ENCODE measurements at regions not wholly inside any gene's neighbourhood (a gene's known extent, or its start where the extent isn't known, plus 50 kb on each side); places are given as distances from the start of the nearest gene placed in this dataset.
"Not testable (repeated sequence)": the region's sequence is repeated elsewhere in the genome, so short reads cannot be mapped to it uniquely, and the experiment has no call there.

- intact Hi-C loops (cut with micrococcal nuclease), result no loop called here
- no peaks in the 10 kb centered on the region for H3K36me3 ChIP-seq (ENCODE audit: control insufficient read depth in 2 of 3, insufficient read depth in 3 of 3, low read length in 3 of 3)
- no peaks in the 10 kb centered on the region for H3K9me3 ChIP-seq (ENCODE audit: control insufficient read depth in 2 of 3, low read length in 3 of 3)
- Mint-ChIP-seq H3K4me3 (no peak overlapping the region), H3K27ac (no peak overlapping the region), H3K9me3 (peaks cover 0 to 1% (median 0%) of the 10 kb centered on the region in 11 donors), H3K4me1 (no peaks in the 10 kb centered on the region), H3K27me3 (peaks cover 0 to 3% (median 0%) of the 10 kb centered on the region in 5 donors), H3K36me3 (no peaks in the 10 kb centered on the region)
- H3K27ac ChIP-seq (ENCODE audit: low read depth, low read length), result no peak overlapping the region
- no peaks in the 10 kb centered on the region for H3K4me1 ChIP-seq (ENCODE audit: control insufficient read depth in 2 of 2, insufficient read depth in 2 of 2, low read length in 2 of 2)
- DNase-seq, result no peak
- POLR2A ChIA-PET, result no interaction called here
- no peak for ATAC-seq
- no peaks in the 10 kb centered on the region for H3K27me3 ChIP-seq (ENCODE audit: control insufficient read depth in 2 of 2, insufficient read depth in 2 of 2, low read length in 2 of 2)
- H3K4me3 ChIP-seq (ENCODE audit: low read length), result no peak overlapping the region
- CTCF ChIA-PET, result no interaction called here
These were observed 491.7 kb upstream of the PIK3R1 start for GRCh38 chr5:67723873-67724272.

- CTCF ChIA-PET; H3K27me3 Mint-ChIP-seq; H3K4me1 Mint-ChIP-seq; H3K27me3 ChIP-seq (ENCODE audit: control insufficient read depth in 2 of 2, insufficient read depth in 2 of 2, low read length in 2 of 2); ATAC-seq; intact Hi-C loops (cut with micrococcal nuclease); H3K4me3 ChIP-seq (ENCODE audit: low read length); H3K9me3 ChIP-seq (ENCODE audit: control insufficient read depth in 2 of 3, low read length in 3 of 3); POLR2A ChIA-PET; H3K36me3 Mint-ChIP-seq; H3K4me3 Mint-ChIP-seq; H3K36me3 ChIP-seq (ENCODE audit: control insufficient read depth in 2 of 3, insufficient read depth in 3 of 3, low read length in 3 of 3); H3K9me3 Mint-ChIP-seq; H3K27ac Mint-ChIP-seq; H3K27ac ChIP-seq (ENCODE audit: low read depth, low read length); H3K4me1 ChIP-seq (ENCODE audit: control insufficient read depth in 2 of 2, insufficient read depth in 2 of 2, low read length in 2 of 2); DNase-seq: not testable (repeated sequence)
These were observed 493.0 kb upstream of the PIK3R1 start for GRCh38 chr5:67722582-67722981.

GRCh38 chr5:67720162-67720772 is 495.3 kb upstream of the PIK3R1 start:
- CTCF ChIA-PET, result no interaction called here
- Mint-ChIP-seq H3K9me3 (peaks cover 0 to 1% (median 0%) of the 10 kb centered on the region in 11 donors), H3K27ac (no peak overlapping the region), H3K4me1 (no peaks in the 10 kb centered on the region), H3K36me3 (no peaks in the 10 kb centered on the region), H3K27me3 (no peaks in the 10 kb centered on the region), H3K4me3 (no peak overlapping the region)
- H3K4me3 ChIP-seq (ENCODE audit: low read length), result no peak overlapping the region
- H3K9me3 ChIP-seq (ENCODE audit: control insufficient read depth in 2 of 3, low read length in 3 of 3), result no peaks in the 10 kb centered on the region
- H3K27me3 ChIP-seq (ENCODE audit: control insufficient read depth in 2 of 2, insufficient read depth in 2 of 2, low read length in 2 of 2), result no peaks in the 10 kb centered on the region
- POLR2A ChIA-PET, result no interaction called here
- no peaks in the 10 kb centered on the region for H3K36me3 ChIP-seq (ENCODE audit: control insufficient read depth in 2 of 3, insufficient read depth in 3 of 3, low read length in 3 of 3)
- ATAC-seq (no peak), DNase-seq (no peak)
- H3K4me1 ChIP-seq (ENCODE audit: control insufficient read depth in 2 of 2, insufficient read depth in 2 of 2, low read length in 2 of 2), result no peaks in the 10 kb centered on the region
- intact Hi-C loops (cut with micrococcal nuclease), result no loop called here
- no peak overlapping the region for H3K27ac ChIP-seq (ENCODE audit: low read depth, low read length)

GRCh38 chr5:67702008-67702407 is 505.4 kb upstream of the CD180 start:
- Mint-ChIP-seq H3K4me1 (peaks cover 0 to 1% (median 0%) of the 10 kb centered on the region in 7 donors), H3K4me3 (no peak overlapping the region), H3K9me3 (peaks cover 7 to 29% (median 13%) of the 10 kb centered on the region in 11 donors), H3K36me3 (peaks cover 0 to 10% (median 6%) of the 10 kb centered on the region in 5 donors), H3K27ac (no peak overlapping the region), H3K27me3 (peaks cover 0 to 12% (median 8%) of the 10 kb centered on the region in 5 donors)
- DNase-seq (no peak), ATAC-seq (no peak)
- no peak overlapping the region for H3K4me3 ChIP-seq (ENCODE audit: low read length)
- no peaks in the 10 kb centered on the region for H3K36me3 ChIP-seq (ENCODE audit: control insufficient read depth in 2 of 3, insufficient read depth in 3 of 3, low read length in 3 of 3)
- H3K9me3 ChIP-seq (ENCODE audit: control insufficient read depth in 2 of 3, low read length in 3 of 3), result no peaks in the 10 kb centered on the region
- H3K4me1 ChIP-seq (ENCODE audit: control insufficient read depth in 2 of 2, insufficient read depth in 2 of 2, low read length in 2 of 2), result no peaks in the 10 kb centered on the region
- H3K27ac ChIP-seq (ENCODE audit: low read depth, low read length), result no peak overlapping the region
- intact Hi-C loops (cut with micrococcal nuclease), result no loop called here
- ChIA-PET POLR2A (no interaction called here), CTCF (no interaction called here)
- H3K27me3 ChIP-seq (ENCODE audit: control insufficient read depth in 2 of 2, insufficient read depth in 2 of 2, low read length in 2 of 2), result no peaks in the 10 kb centered on the region

- Mint-ChIP-seq H3K36me3 (peaks cover 0 to 10% (median 4%) of the 10 kb centered on the region in 5 donors), H3K9me3 (peaks cover 5 to 20% (median 11%) of the 10 kb centered on the region in 11 donors), H3K27me3 (peaks cover 0 to 12% (median 8%) of the 10 kb centered on the region in 5 donors), H3K4me3 (no peak overlapping the region), H3K27ac (no peak overlapping the region), H3K4me1 (peaks cover 0 to 1% (median 0%) of the 10 kb centered on the region in 7 donors)
- Histone ChIP-seq H3K4me1 (ENCODE audit: control insufficient read depth in 2 of 2, insufficient read depth in 2 of 2, low read length in 2 of 2) (no peaks in the 10 kb centered on the region), H3K4me3 (ENCODE audit: low read length) (no peak overlapping the region), H3K9me3 (ENCODE audit: control insufficient read depth in 2 of 3, low read length in 3 of 3) (no peaks in the 10 kb centered on the region), H3K27ac (ENCODE audit: low read depth, low read length) (no peak overlapping the region), H3K27me3 (ENCODE audit: control insufficient read depth in 2 of 2, insufficient read depth in 2 of 2, low read length in 2 of 2) (no peaks in the 10 kb centered on the region), H3K36me3 (ENCODE audit: control insufficient read depth in 2 of 3, insufficient read depth in 3 of 3, low read length in 3 of 3) (no peaks in the 10 kb centered on the region)
- DNase-seq (no peak), ATAC-seq (no peak)
- intact Hi-C loops (cut with micrococcal nuclease), result no loop called here
- ChIA-PET POLR2A (no interaction called here), CTCF (no interaction called here)
These were observed 503.0 kb upstream of the CD180 start for GRCh38 chr5:67699560-67699959.

- DNase-seq, result no peak
- Histone ChIP-seq H3K4me1 (ENCODE audit: control insufficient read depth in 2 of 2, insufficient read depth in 2 of 2, low read length in 2 of 2) (no peaks in the 10 kb centered on the region), H3K9me3 (ENCODE audit: control insufficient read depth in 2 of 3, low read length in 3 of 3) (no peaks in the 10 kb centered on the region), H3K4me3 (ENCODE audit: low read length) (no peak overlapping the region), H3K27me3 (ENCODE audit: control insufficient read depth in 2 of 2, insufficient read depth in 2 of 2, low read length in 2 of 2) (no peaks in the 10 kb centered on the region), H3K27ac (ENCODE audit: low read depth, low read length) (no peak overlapping the region), H3K36me3 (ENCODE audit: control insufficient read depth in 2 of 3, insufficient read depth in 3 of 3, low read length in 3 of 3) (no peaks in the 10 kb centered on the region)
- CTCF ChIA-PET, result no interaction called here
- no peak for ATAC-seq
- POLR2A ChIA-PET, result no interaction called here
- intact Hi-C loops (cut with micrococcal nuclease), result no loop called here
- peaks cover 0 to 1% (median 0%) of the 10 kb centered on the region in 7 donors for H3K4me1 Mint-ChIP-seq
- H3K27me3 Mint-ChIP-seq, result peaks cover 0 to 5% (median 0%) of the 10 kb centered on the region in 5 donors
- no peaks in the 10 kb centered on the region for H3K36me3 Mint-ChIP-seq
- no peak overlapping the region for H3K27ac Mint-ChIP-seq
- H3K4me3 Mint-ChIP-seq, result no peak overlapping the region
- H3K9me3 Mint-ChIP-seq, result peaks cover 0 to 4% (median 0%) of the 10 kb centered on the region in 11 donors
These were observed 499.8 kb upstream of the CD180 start for GRCh38 chr5:67696446-67696845.

- peaks cover 0 to 5% (median 0%) of the 10 kb centered on the region in 5 donors for H3K27me3 Mint-ChIP-seq
- Histone ChIP-seq H3K27ac (ENCODE audit: low read depth, low read length) (no peak overlapping the region), H3K4me3 (ENCODE audit: low read length) (no peak overlapping the region), H3K27me3 (ENCODE audit: control insufficient read depth in 2 of 2, insufficient read depth in 2 of 2, low read length in 2 of 2) (no peaks in the 10 kb centered on the region), H3K9me3 (ENCODE audit: control insufficient read depth in 2 of 3, low read length in 3 of 3) (no peaks in the 10 kb centered on the region), H3K4me1 (ENCODE audit: control insufficient read depth in 2 of 2, insufficient read depth in 2 of 2, low read length in 2 of 2) (no peaks in the 10 kb centered on the region), H3K36me3 (ENCODE audit: control insufficient read depth in 2 of 3, insufficient read depth in 3 of 3, low read length in 3 of 3) (no peaks in the 10 kb centered on the region)
- ChIA-PET CTCF (no interaction called here), POLR2A (no interaction called here)
- intact Hi-C loops (cut with micrococcal nuclease), result no loop called here
- ATAC-seq (no peak), DNase-seq (no peak)
- H3K27ac Mint-ChIP-seq, result no peak overlapping the region
- H3K4me3 Mint-ChIP-seq, result no peak overlapping the region
- H3K9me3 Mint-ChIP-seq, result peaks cover 0 to 2% (median 0%) of the 10 kb centered on the region in 11 donors
- peaks cover 0 to 1% (median 0%) of the 10 kb centered on the region in 7 donors for H3K4me1 Mint-ChIP-seq
- H3K36me3 Mint-ChIP-seq, result no peaks in the 10 kb centered on the region
These were observed 498.8 kb upstream of the CD180 start for GRCh38 chr5:67695369-67695768.
